K562 (cell line): ENCODE measurements at regions not wholly inside any gene's neighbourhood (a gene's known extent, or its start where the extent isn't known, plus 50 kb on each side); places are given as distances from the start of the nearest gene placed in this dataset.
A peak's percentile ranks its signal among the peaks of the same experiment; 100 is the strongest.

Experiments used
- ATAC-seq: fragments of 200-7000 bp; cut with Tn5 transposase; 3 replicates; pipeline ENCODE4 v1.9.1; 2020; ENCODE audit warnings: moderate library complexity
- BruUV-seq: library from RNA; stranded (reverse); fragments of 400-500 nt; replicated peaks from 2 replicates; lab custom pipeline; 2021; lab: Mats Ljungman, UMichigan
- CTCF ChIA-PET: fragments of 300-600 bp; formaldehyde crosslinking; extraction: SDS; loops from one replicate; lab custom pipeline; 2021; ENCODE audit warnings: low intra/inter-chr PET ratio; lab: Yijun Ruan, JAX
- POLR2A ChIA-PET: fragments of 300-600, 350-650 bp; sonication (Branson Sonifier 250); formaldehyde crosslinking; extraction: SDS; loops from one replicate; lab custom pipeline; 2021; ENCODE audit warnings: antibody characterized with exemption, inconsistent platforms; lab: Yijun Ruan, JAX
- DNase-seq, 4 experiments: peaks; one replicate each; pipeline versions ENCODE4 v3.0.0 to v3.0.0-alpha.2; 2011 to 2018; ENCODE audit warnings: low spot score in 3 of 4, mixed read lengths in 3 of 4; ENCODE audit errors: extremely low read depth in 1 of 4
- FAIRE-seq: peaks from 2 replicates; lab custom pipeline; 2011; peaks lifted over from hg19 to GRCh38; lab: Jason Lieb, UNC
- H2AFZ ChIP-seq: 2 replicates; pipeline ENCODE4 v1.6.0; 2011; ENCODE audit warnings: low read depth, low read length, control low read depth, inconsistent platforms
- H3K27ac ChIP-seq: fragments of 200-600 bp; 3 replicates; pipeline ENCODE4 v1.8.0; 2011; ENCODE audit warnings: low read depth, mild to moderate bottlenecking, control low read depth, inconsistent platforms, low read length, moderate library complexity, mixed read lengths; ENCODE audit errors: extremely low read depth
- H3K27me3 ChIP-seq, 2 experiments: fragments of 300-600 bp in 1 of 2; 2 replicates in 1 of 2; 3 replicates in 1 of 2; pipeline versions ENCODE4 v1.6.0 to v1.8.0; 2011; ENCODE audit warnings: inconsistent platforms in 2 of 2, low read length in 2 of 2, mild to moderate bottlenecking in 1 of 2, mixed read lengths in 1 of 2, moderate library complexity in 1 of 2; ENCODE audit not compliant: control insufficient read depth in 2 of 2, insufficient read depth in 2 of 2
- H3K36me3 ChIP-seq: fragments of 300-600 bp; 3 replicates; pipeline ENCODE4 v1.8.0; 2011; ENCODE audit warnings: mild to moderate bottlenecking, low read length, inconsistent platforms; ENCODE audit not compliant: control insufficient read depth, insufficient read depth
- H3K4me1 ChIP-seq, 2 experiments: fragments of 200-600 bp in 1 of 2; replicated peaks in 1 of 2; 2 replicates in 1 of 2; 3 replicates in 1 of 2; pipeline versions ENCODE4 v1.5.1 to v1.8.0; 2011; ENCODE audit warnings: inconsistent platforms in 2 of 2, low read length in 2 of 2, mild to moderate bottlenecking in 1 of 2, mixed read lengths in 1 of 2, moderate library complexity in 1 of 2; ENCODE audit not compliant: control insufficient read depth in 2 of 2, insufficient read depth in 2 of 2
- H3K4me2 ChIP-seq: 2 replicates; pipeline ENCODE4 v1.6.1; 2011; ENCODE audit warnings: low read length, control low read depth, inconsistent platforms, mixed read lengths; ENCODE audit not compliant: insufficient read depth
- H3K4me3 ChIP-seq: fragments of 200-600 bp; sonication (generic), shearing (Covaris generic); 2 replicates; pipeline ENCODE4 v1.5.1; 2016; ENCODE audit warnings: control low read depth, inconsistent platforms
- H3K79me2 ChIP-seq: fragments of 200-600 bp; 3 replicates; pipeline ENCODE4 v1.8.0; 2011; ENCODE audit warnings: low read length, inconsistent platforms; ENCODE audit not compliant: control insufficient read depth, insufficient read depth
- H3K9ac ChIP-seq, 2 experiments: 2 replicates each; pipeline versions ENCODE4 v1.6.0 to v1.6.1; 2011; ENCODE audit warnings: low read depth in 2 of 2, low read length in 2 of 2, control low read depth in 1 of 2, inconsistent platforms in 1 of 2, mild to moderate bottlenecking in 1 of 2, mixed read lengths in 1 of 2; ENCODE audit not compliant: insufficient read depth in 1 of 2
- H3K9me1 ChIP-seq: one replicate; pipeline ENCODE4 v1.6.0; 2011; ENCODE audit warnings: inconsistent platforms, mild to moderate bottlenecking, low read length, moderate library complexity; ENCODE audit not compliant: control insufficient read depth, insufficient read depth
- H3K9me3 ChIP-seq: replicated peaks from 2 replicates; pipeline ENCODE4 v1.5.1; 2011; ENCODE audit warnings: low read depth, low read length, inconsistent platforms; ENCODE audit not compliant: control insufficient read depth, insufficient read depth
- H4K20me1 ChIP-seq: replicated peaks from 2 replicates; pipeline ENCODE4 v1.6.1; 2011; ENCODE audit warnings: low read length, inconsistent platforms, mixed read lengths; ENCODE audit not compliant: control insufficient read depth, insufficient read depth
- CTCF ChIP-seq, 3 experiments: IDR thresholded peaks in 2 of 3; conservative IDR thresholded peaks in 1 of 3; 2 replicates each; pipeline ENCODE4 v1.5.1; 2011 to 2012; ENCODE audit warnings: low read length in 3 of 3, mild to moderate bottlenecking in 3 of 3, control low read depth in 2 of 3, improper control_type of control experiment in 1 of 3, inconsistent platforms in 1 of 3, low read depth in 1 of 3, mixed read lengths in 1 of 3, moderate library complexity in 1 of 3; ENCODE audit not compliant: insufficient read depth in 2 of 3
- EP400 ChIP-seq: fragments of 450-650 bp; IDR thresholded peaks from 2 replicates; pipeline ENCODE4 v1.6.1; 2017; ENCODE audit warnings: antibody characterized with exemption, mild to moderate bottlenecking, moderate library complexity
- ZNF384 ChIP-seq: IDR thresholded peaks from 2 replicates; pipeline ENCODE4 v1.6.1; 2012; ENCODE audit warnings: low read depth, low read length, improper control_type of control experiment
- WGBS: fragments of 100-300 bp; shearing (Covaris generic); methylation state at CpG from one replicate; pipeline ENCODE4 v1.1.6; 2016; ENCODE audit warnings: low coverage, mixed read lengths; ENCODE audit not compliant: insufficient coverage; ENCODE audit errors: missing lambda C conversion rate; 5-methylcytosine and 5-hydroxymethylcytosine counted together
- in situ Hi-C: fragments of 300-500 bp; cut with MboI; formaldehyde crosslinking; loops from 4 replicates; pipeline ENCODE4 v1.15.0; 2018; ENCODE audit warnings: inconsistent platforms, mixed read lengths
- intact Hi-C: fragments of 100-400 bp; cut with micrococcal nuclease; formaldehyde crosslinking; loops from 2 replicates; pipeline ENCODE4 v1.14.2; 2022
- TF ChIP-seq, protein P1 (sequence below): IDR thresholded peaks from 2 replicates; pipeline ENCODE4 v1.6.1; 2012; ENCODE audit warnings: low read depth, low read length, improper control_type of control experiment, borderline replicate concordance

GRCh38 chr7:18241543-18242231, 214.0 kb upstream of the PRPS1L1 start:
- no peak overlapping the region for H3K9ac ChIP-seq
- no TSS peak for BruUV-seq
- H3K4me2 ChIP-seq, result no peak overlapping the region
- FAIRE-seq (no peak), ATAC-seq (no peak), DNase-seq (no peak)
- intact Hi-C loops, result no loop called here
- no peaks in the 10 kb centered on the region for H3K4me1 ChIP-seq
- in situ Hi-C loops, result no loop called here
- no peak overlapping the region for H3K4me3 ChIP-seq
- TF ChIP-seq CTCF (IDR thresholded peaks at IDR 0.05 in 2 of 3, conservative IDR thresholded peaks at IDR 0.05 in 1 of 3; ENCODE audit: insufficient read depth in 2 of 3, low read depth in 1 of 3, low read length in 3 of 3) (0 out of 6 replicates have a peak, but pooled peaks of 1 of the 3 experiments have one; percentile 4), EP400 (no peak), ZNF384 (no peak)
- TF ChIP-seq, protein P1, sequence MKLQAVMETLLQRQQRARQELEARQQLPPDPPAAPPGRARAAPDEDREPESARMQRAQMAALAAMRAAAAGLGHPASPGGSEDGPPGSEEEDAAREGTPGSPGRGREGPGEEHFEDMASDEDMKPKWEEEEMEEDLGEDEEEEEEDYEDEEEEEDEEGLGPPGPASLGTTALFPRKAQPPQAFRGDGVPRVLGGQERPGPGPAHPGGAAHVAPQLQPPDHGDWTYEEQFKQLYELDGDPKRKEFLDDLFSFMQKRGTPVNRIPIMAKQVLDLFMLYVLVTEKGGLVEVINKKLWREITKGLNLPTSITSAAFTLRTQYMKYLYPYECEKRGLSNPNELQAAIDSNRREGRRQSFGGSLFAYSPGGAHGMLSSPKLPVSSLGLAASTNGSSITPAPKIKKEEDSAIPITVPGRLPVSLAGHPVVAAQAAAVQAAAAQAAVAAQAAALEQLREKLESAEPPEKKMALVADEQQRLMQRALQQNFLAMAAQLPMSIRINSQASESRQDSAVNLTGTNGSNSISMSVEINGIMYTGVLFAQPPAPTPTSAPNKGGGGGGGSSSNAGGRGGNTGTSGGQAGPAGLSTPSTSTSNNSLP, result no peak
- CTCF ChIA-PET, result no interaction called here
- H2AFZ ChIP-seq, result no peak overlapping the region
- no peaks in the 10 kb centered on the region for H4K20me1 ChIP-seq
- no peaks in the 10 kb centered on the region for H3K79me2 ChIP-seq
- POLR2A ChIA-PET, result no interaction called here
- no peaks in the 10 kb centered on the region for H3K36me3 ChIP-seq
- WGBS, result 7% methylated on average over 3 of the region's 3 CpGs
- H3K9me1 ChIP-seq, result no peaks in the 10 kb centered on the region
- no peaks in the 10 kb centered on the region for H3K27me3 ChIP-seq
- no peak overlapping the region for H3K27ac ChIP-seq
- H3K9me3 ChIP-seq, result 0 out of 2 replicates have a peak, but pooled peaks cover 3% of the 10 kb centered on the region
